ENCODE measurements at regions not wholly inside any gene's neighbourhood (a gene's known extent, or its start where the extent isn't known, plus 50 kb on each side); places are given as distances from the start of the nearest gene placed in this dataset.
"Not testable (repeated sequence)": the region's sequence is repeated elsewhere in the genome, so short reads cannot be mapped to it uniquely, and the experiment has no call there.

- Mint-ChIP-seq H3K9me3 (no peaks in the 10 kb centered on the region), H3K27ac (ENCODE audit: low read depth) (no peak overlapping the region), H3K4me3 (no peak overlapping the region), H3K4me1 (no peaks in the 10 kb centered on the region), H3K27me3 (no peaks in the 10 kb centered on the region), H3K36me3 (ENCODE audit: insufficient read depth) (no peaks in the 10 kb centered on the region)
- no peak for DNase-seq (ENCODE audit: low spot score in 2 of 2)
- no peak for ATAC-seq (replicated peaks; ENCODE audit: extremely low read depth, poor library complexity, severe bottlenecking)
These were observed 185.5 kb downstream of the NFKBIZ start for GRCh38 chr3:102034639-102035451.

DNA sequence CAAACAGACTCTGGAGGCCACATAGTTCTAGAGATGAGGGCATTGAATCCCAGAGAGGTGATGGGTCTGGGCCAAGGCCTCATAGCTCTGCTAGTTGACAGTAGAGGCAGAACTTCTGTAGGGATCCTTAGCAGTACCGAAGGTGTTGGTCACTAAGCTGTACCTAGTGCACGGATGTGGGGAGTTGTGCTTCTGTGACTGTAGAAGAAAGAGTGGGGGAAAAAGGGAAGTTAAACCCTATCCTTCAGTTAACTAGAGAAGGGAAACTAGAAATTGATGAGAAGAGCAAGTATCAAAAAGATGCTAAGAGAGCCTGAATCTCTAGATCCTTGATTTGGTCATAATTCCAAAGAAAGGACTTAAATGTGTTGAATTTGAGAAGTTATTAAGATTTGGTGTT, 186.7 kb downstream of the NFKBIZ start:
- ATAC-seq (replicated peaks; ENCODE audit: extremely low read depth, poor library complexity, severe bottlenecking) (no peak), DNase-seq (ENCODE audit: low spot score in 2 of 2) (no peak)
- no peak overlapping the region for H3K4me3 Mint-ChIP-seq
- no peaks in the 10 kb centered on the region for H3K4me1 Mint-ChIP-seq
- no peaks in the 10 kb centered on the region for H3K27me3 Mint-ChIP-seq
- no peak overlapping the region for H3K27ac Mint-ChIP-seq (ENCODE audit: low read depth)
- no peaks in the 10 kb centered on the region for H3K36me3 Mint-ChIP-seq (ENCODE audit: insufficient read depth)
- H3K9me3 Mint-ChIP-seq, result no peaks in the 10 kb centered on the region

GRCh38 chr3:102036472-102036871, 187.2 kb downstream of the NFKBIZ start:
- no peak overlapping the region for H3K4me3 Mint-ChIP-seq
- H3K27ac Mint-ChIP-seq (ENCODE audit: low read depth), result no peak overlapping the region
- H3K36me3 Mint-ChIP-seq (ENCODE audit: insufficient read depth), result no peaks in the 10 kb centered on the region
- H3K4me1 Mint-ChIP-seq, result no peaks in the 10 kb centered on the region
- no peaks in the 10 kb centered on the region for H3K27me3 Mint-ChIP-seq
- no peak for ATAC-seq (replicated peaks; ENCODE audit: extremely low read depth, poor library complexity, severe bottlenecking)
- no peaks in the 10 kb centered on the region for H3K9me3 Mint-ChIP-seq
- no peak for DNase-seq (ENCODE audit: low spot score in 2 of 2)

GRCh38 chr3:102037209-102037608, 187.9 kb downstream of the NFKBIZ start:
- no peak overlapping the region for H3K27ac Mint-ChIP-seq (ENCODE audit: low read depth)
- no peaks in the 10 kb centered on the region for H3K27me3 Mint-ChIP-seq
- no peak overlapping the region for H3K4me3 Mint-ChIP-seq
- DNase-seq (ENCODE audit: low spot score in 2 of 2), result no peak
- ATAC-seq (replicated peaks; ENCODE audit: extremely low read depth, poor library complexity, severe bottlenecking), result no peak
- H3K4me1 Mint-ChIP-seq, result no peaks in the 10 kb centered on the region
- H3K9me3 Mint-ChIP-seq, result no peaks in the 10 kb centered on the region
- no peaks in the 10 kb centered on the region for H3K36me3 Mint-ChIP-seq (ENCODE audit: insufficient read depth)

DNA sequence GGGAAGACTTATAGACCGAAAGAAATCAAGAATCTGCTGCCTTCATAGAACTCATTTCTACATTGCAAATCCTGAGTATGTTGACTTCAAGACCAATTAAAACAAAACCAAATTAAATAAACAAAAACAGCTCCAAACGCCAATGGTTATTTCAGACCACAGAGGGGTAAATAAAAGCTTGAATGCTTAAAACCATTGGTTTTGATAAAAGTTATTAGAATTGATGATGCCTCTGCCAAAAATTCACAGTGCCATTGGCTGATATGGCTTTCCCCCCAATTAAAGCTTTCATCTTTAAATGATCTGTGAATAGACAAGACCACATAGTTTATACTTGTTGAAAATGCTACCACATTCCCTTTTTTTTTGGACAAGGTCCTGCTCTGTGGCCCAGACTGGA, 188.5 kb downstream of the NFKBIZ start:
- Mint-ChIP-seq H3K36me3 (ENCODE audit: insufficient read depth) (no peaks in the 10 kb centered on the region), H3K4me3 (no peak overlapping the region), H3K9me3 (no peaks in the 10 kb centered on the region), H3K27ac (ENCODE audit: low read depth) (no peak overlapping the region), H3K4me1 (no peaks in the 10 kb centered on the region), H3K27me3 (no peaks in the 10 kb centered on the region)
- no peak for ATAC-seq (replicated peaks; ENCODE audit: extremely low read depth, poor library complexity, severe bottlenecking)
- DNase-seq (ENCODE audit: low spot score in 2 of 2), result no peak

GRCh38 chr3:102038477-102039142, 189.3 kb downstream of the NFKBIZ start:
- Mint-ChIP-seq H3K27me3 (no peaks in the 10 kb centered on the region), H3K9me3 (no peaks in the 10 kb centered on the region), H3K4me1 (no peaks in the 10 kb centered on the region), H3K36me3 (ENCODE audit: insufficient read depth) (no peaks in the 10 kb centered on the region), H3K27ac (ENCODE audit: low read depth) (no peak overlapping the region), H3K4me3 (no peak overlapping the region)
- no peak for DNase-seq (ENCODE audit: low spot score in 2 of 2)
- ATAC-seq (replicated peaks; ENCODE audit: extremely low read depth, poor library complexity, severe bottlenecking), result no peak

DNA sequence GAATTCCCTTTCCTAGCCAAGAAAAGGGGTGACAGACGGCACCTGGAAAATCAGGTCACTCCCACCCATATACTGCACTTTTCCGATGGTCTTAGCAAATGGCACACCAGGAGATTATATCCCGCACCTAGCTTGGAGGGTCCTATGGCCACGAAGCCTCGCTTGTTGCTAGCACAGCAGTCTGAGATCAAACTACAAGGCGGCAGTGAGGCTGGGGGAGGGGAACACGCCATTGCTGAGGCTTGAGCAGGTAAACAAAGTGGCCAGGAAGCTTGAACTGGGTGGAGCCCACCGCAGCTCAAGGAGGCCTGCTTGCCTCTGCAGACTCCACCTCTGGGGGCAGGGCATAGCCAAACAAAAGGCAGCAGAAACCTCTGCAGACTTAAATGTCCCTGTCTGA, 190.8 kb downstream of the NFKBIZ start:
- DNase-seq (ENCODE audit: low spot score in 2 of 2); ATAC-seq (replicated peaks; ENCODE audit: extremely low read depth, poor library complexity, severe bottlenecking); H3K9me3 Mint-ChIP-seq; H3K36me3 Mint-ChIP-seq (ENCODE audit: insufficient read depth); H3K4me1 Mint-ChIP-seq; H3K27me3 Mint-ChIP-seq; H3K4me3 Mint-ChIP-seq; H3K27ac Mint-ChIP-seq (ENCODE audit: low read depth): not testable (repeated sequence)

GRCh38 chr3:102053375-102053989, 204.2 kb downstream of the NFKBIZ start:
- DNase-seq (ENCODE audit: low spot score in 2 of 2) (no peak), ATAC-seq (replicated peaks; ENCODE audit: extremely low read depth, poor library complexity, severe bottlenecking) (no peak)
- Mint-ChIP-seq H3K4me3 (no peak overlapping the region), H3K4me1 (peaks cover 22% of the 10 kb centered on the region), H3K27ac (ENCODE audit: low read depth) (no peak overlapping the region), H3K9me3 (peaks cover 4% of the 10 kb centered on the region), H3K27me3 (no peaks in the 10 kb centered on the region), H3K36me3 (ENCODE audit: insufficient read depth) (no peaks in the 10 kb centered on the region)

DNA sequence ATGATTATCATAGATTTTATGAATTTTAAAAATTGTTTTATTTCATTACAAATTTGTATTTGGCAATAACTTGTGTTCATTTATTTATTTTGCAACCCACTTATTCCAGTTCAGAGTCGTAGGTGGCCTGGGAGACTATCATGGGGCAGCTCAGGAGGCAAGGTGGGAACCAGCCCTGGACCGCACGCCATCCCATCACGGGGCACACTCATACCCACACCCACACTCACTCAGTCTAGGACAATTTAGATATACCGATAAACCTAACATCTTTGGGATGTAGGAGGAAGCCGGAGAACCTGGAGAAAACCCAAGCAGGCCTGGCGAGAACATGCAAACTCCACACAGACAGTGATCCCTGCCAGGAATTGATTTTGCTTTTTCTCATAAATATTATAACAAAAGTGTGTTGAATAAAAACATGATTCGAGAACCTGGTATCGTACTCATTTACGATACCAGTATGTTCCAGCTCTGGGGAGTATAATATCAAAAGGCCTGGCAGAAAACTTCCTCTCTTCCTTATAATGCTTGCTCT, 205.3 kb downstream of the NFKBIZ start:
- H3K4me3 Mint-ChIP-seq, result no peak overlapping the region
- H3K4me1 Mint-ChIP-seq, result peaks cover 29% of the 10 kb centered on the region
- H3K36me3 Mint-ChIP-seq (ENCODE audit: insufficient read depth), result no peaks in the 10 kb centered on the region
- peaks cover 5% of the 10 kb centered on the region for H3K9me3 Mint-ChIP-seq
- DNase-seq (ENCODE audit: low spot score in 2 of 2) (no peak), ATAC-seq (replicated peaks; ENCODE audit: extremely low read depth, poor library complexity, severe bottlenecking) (no peak)
- no peaks in the 10 kb centered on the region for H3K27me3 Mint-ChIP-seq
- no peak overlapping the region for H3K27ac Mint-ChIP-seq (ENCODE audit: low read depth)

GRCh38 chr3:102057781-102058421, 208.6 kb downstream of the NFKBIZ start:
- Mint-ChIP-seq H3K36me3 (ENCODE audit: insufficient read depth) (no peaks in the 10 kb centered on the region), H3K4me1 (peaks cover 30% of the 10 kb centered on the region), H3K9me3 (peaks cover 5% of the 10 kb centered on the region), H3K27me3 (no peaks in the 10 kb centered on the region), H3K27ac (ENCODE audit: low read depth) (peak overlapping the region; percentile 27), H3K4me3 (peak overlapping the region; percentile 29)
- peak; percentile 92 for ATAC-seq (replicated peaks; ENCODE audit: extremely low read depth, poor library complexity, severe bottlenecking)
- DNase-seq (ENCODE audit: low spot score in 2 of 2), result no peak

DNA sequence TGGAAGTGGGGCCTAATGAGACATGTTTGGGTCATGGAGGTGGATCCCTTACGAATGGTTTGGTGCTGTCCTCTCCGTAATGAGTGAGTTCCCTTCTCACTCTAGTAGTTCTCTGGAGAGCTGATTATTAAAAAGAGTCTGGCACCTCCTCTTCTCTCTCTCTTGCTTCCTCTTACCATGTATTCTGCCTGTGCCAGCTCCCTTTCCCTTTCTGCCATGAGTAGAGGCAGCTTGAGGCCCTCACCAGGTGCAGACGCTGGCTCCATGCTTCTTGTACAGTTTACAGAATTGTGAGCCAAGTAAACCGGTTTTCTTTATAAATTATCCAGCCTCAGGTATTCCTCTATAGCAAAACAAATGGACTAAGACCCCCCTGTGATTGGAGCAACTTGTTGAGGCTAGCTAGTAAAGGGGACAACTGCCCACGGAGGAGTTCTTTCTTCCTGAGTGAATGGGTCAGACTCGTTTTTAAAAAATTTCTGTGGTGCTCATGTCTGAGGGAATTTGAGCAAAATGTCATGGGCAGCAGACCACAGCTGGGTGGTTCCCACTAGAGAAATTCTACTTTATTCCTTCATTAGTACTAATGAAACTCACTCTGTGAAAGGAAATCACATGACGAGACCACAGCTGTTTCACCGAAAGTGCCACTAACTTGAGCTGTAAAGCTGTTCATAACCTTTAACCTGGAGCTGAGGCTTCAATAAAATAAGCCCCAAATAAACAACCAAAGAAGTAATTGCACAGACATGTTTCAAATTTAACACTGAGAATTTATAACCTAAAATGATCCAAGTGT, 210.0 kb downstream of the NFKBIZ start:
- ATAC-seq (replicated peaks; ENCODE audit: extremely low read depth, poor library complexity, severe bottlenecking) (no peak), DNase-seq (ENCODE audit: low spot score in 2 of 2) (no peak)
- peak overlapping the region; percentile 16 for H3K4me3 Mint-ChIP-seq
- peaks cover 2% of the 10 kb centered on the region for H3K36me3 Mint-ChIP-seq (ENCODE audit: insufficient read depth)
- peaks cover 5% of the 10 kb centered on the region for H3K9me3 Mint-ChIP-seq
- peak overlapping the region; percentile 66 for H3K27ac Mint-ChIP-seq (ENCODE audit: low read depth)
- peaks cover 30% of the 10 kb centered on the region for H3K4me1 Mint-ChIP-seq
- H3K27me3 Mint-ChIP-seq, result no peaks in the 10 kb centered on the region

DNA sequence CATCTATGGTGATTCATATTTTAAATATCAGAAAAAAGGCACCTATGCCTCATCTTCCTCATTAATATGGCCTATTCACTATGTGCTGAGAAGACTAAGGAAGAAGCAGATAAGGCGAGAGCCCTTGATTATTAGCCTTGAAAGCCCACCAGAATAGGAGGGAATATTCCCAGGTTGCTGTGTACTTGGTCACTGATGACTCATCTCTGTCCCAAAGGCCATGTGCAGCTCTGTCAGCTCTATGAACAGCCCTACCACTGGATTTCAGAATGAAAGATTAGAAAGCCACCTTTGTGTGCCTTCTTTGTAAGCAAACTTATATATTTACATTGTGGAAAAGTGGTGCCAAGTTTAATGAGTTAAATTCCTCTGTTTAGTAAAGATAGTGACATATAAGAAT, 211.5 kb downstream of the NFKBIZ start:
- Mint-ChIP-seq H3K4me1 (peaks cover 30% of the 10 kb centered on the region), H3K27me3 (no peaks in the 10 kb centered on the region), H3K27ac (ENCODE audit: low read depth) (no peak overlapping the region), H3K4me3 (no peak overlapping the region), H3K36me3 (ENCODE audit: insufficient read depth) (peaks cover 2% of the 10 kb centered on the region), H3K9me3 (peaks cover 5% of the 10 kb centered on the region)
- no peak for DNase-seq (ENCODE audit: low spot score in 2 of 2)
- ATAC-seq (replicated peaks; ENCODE audit: extremely low read depth, poor library complexity, severe bottlenecking), result no peak
